SJSA1 (cell line): ENCODE measurements at regions not wholly inside any gene's neighbourhood (a gene's known extent, or its start where the extent isn't known, plus 50 kb on each side); places are given as distances from the start of the nearest gene placed in this dataset.

Source experiments
- DNase-seq, 2 experiments: peaks; one replicate each; pipeline ENCODE4 v3.0.0-alpha.2; 2015 to 2020; ENCODE audit warnings: low spot score in 2 of 2, low read depth in 1 of 2
- H3K27ac ChIP-seq: fragments of 250-450 bp; sonication (Bioruptor Pico); 2 replicates; pipeline ENCODE4 v1.5.1; 2020; ENCODE audit warnings: mild to moderate bottlenecking, moderate library complexity
- H3K27me3 ChIP-seq: fragments of 250-450 bp; sonication (Bioruptor Pico); replicated peaks from 2 replicates; pipeline ENCODE4 v1.5.1; 2020; ENCODE audit warnings: mild to moderate bottlenecking, moderate library complexity
- H3K36me3 ChIP-seq: fragments of 250-450 bp; sonication (Bioruptor Pico); 2 replicates; pipeline ENCODE4 v1.5.1; 2020; ENCODE audit warnings: mild to moderate bottlenecking
- H3K4me1 ChIP-seq: fragments of 250-450 bp; sonication (Bioruptor Pico); replicated peaks from 2 replicates; pipeline ENCODE4 v1.6.1; 2021; ENCODE audit warnings: mild to moderate bottlenecking
- H3K4me3 ChIP-seq: fragments of 250-450 bp; sonication (Bioruptor Pico); 2 replicates; pipeline ENCODE4 v1.5.1; 2020; ENCODE audit warnings: mild to moderate bottlenecking
- H3K9me3 ChIP-seq: fragments of 250-450 bp; sonication (Bioruptor Pico); replicated peaks from 2 replicates; pipeline ENCODE4 v1.5.1; 2020; ENCODE audit warnings: mild to moderate bottlenecking

- no peaks in the 10 kb centered on the region for H3K9me3 ChIP-seq
- H3K27me3 ChIP-seq, result no peaks in the 10 kb centered on the region
- H3K4me1 ChIP-seq, result no peaks in the 10 kb centered on the region
- H3K36me3 ChIP-seq, result no peaks in the 10 kb centered on the region
- DNase-seq, result no peak
- no peak overlapping the region for H3K4me3 ChIP-seq
- H3K27ac ChIP-seq, result no peak overlapping the region
Observed at GRCh38 chr2:167388901-167389300, 500.6 kb downstream of the XIRP2 start.

GRCh38 chr2:167388497-167388896, 500.2 kb downstream of the XIRP2 start:
- no peak for DNase-seq
- H3K27ac ChIP-seq, result no peak overlapping the region
- H3K27me3 ChIP-seq, result no peaks in the 10 kb centered on the region
- H3K9me3 ChIP-seq, result no peaks in the 10 kb centered on the region
- no peak overlapping the region for H3K4me3 ChIP-seq
- no peaks in the 10 kb centered on the region for H3K36me3 ChIP-seq
- H3K4me1 ChIP-seq, result no peaks in the 10 kb centered on the region

GRCh38 chr2:167386694-167387093, 498.4 kb downstream of the XIRP2 start:
- H3K36me3 ChIP-seq, result no peaks in the 10 kb centered on the region
- DNase-seq, result no peak
- H3K4me3 ChIP-seq, result no peak overlapping the region
- H3K4me1 ChIP-seq, result no peaks in the 10 kb centered on the region
- no peak overlapping the region for H3K27ac ChIP-seq
- no peaks in the 10 kb centered on the region for H3K9me3 ChIP-seq
- no peaks in the 10 kb centered on the region for H3K27me3 ChIP-seq

GRCh38 chr2:167383610-167384194, 495.4 kb downstream of the XIRP2 start:
- H3K9me3 ChIP-seq, result no peaks in the 10 kb centered on the region
- DNase-seq, result no peak
- H3K4me1 ChIP-seq, result no peaks in the 10 kb centered on the region
- H3K27me3 ChIP-seq, result no peaks in the 10 kb centered on the region
- no peak overlapping the region for H3K4me3 ChIP-seq
- H3K36me3 ChIP-seq, result no peaks in the 10 kb centered on the region
- no peak overlapping the region for H3K27ac ChIP-seq

GRCh38 chr2:167381349-167381748, 493.1 kb downstream of the XIRP2 start:
- Histone ChIP-seq H3K4me3 (no peak overlapping the region), H3K27ac (no peak overlapping the region), H3K9me3 (no peaks in the 10 kb centered on the region), H3K36me3 (no peaks in the 10 kb centered on the region), H3K27me3 (no peaks in the 10 kb centered on the region), H3K4me1 (no peaks in the 10 kb centered on the region)
- no peak for DNase-seq

- H3K9me3 ChIP-seq, result no peaks in the 10 kb centered on the region
- no peak overlapping the region for H3K27ac ChIP-seq
- no peak for DNase-seq
- H3K4me3 ChIP-seq, result no peak overlapping the region
- H3K4me1 ChIP-seq, result no peaks in the 10 kb centered on the region
- no peaks in the 10 kb centered on the region for H3K27me3 ChIP-seq
- no peaks in the 10 kb centered on the region for H3K36me3 ChIP-seq
Observed at GRCh38 chr2:167380555-167380954, 492.3 kb downstream of the XIRP2 start.

GRCh38 chr2:167380094-167380493, 491.8 kb downstream of the XIRP2 start:
- Histone ChIP-seq H3K27ac (no peak overlapping the region), H3K4me1 (no peaks in the 10 kb centered on the region), H3K4me3 (no peak overlapping the region), H3K27me3 (no peaks in the 10 kb centered on the region), H3K36me3 (no peaks in the 10 kb centered on the region), H3K9me3 (no peaks in the 10 kb centered on the region)
- no peak for DNase-seq

- DNase-seq, result no peak
- Histone ChIP-seq H3K27me3 (no peaks in the 10 kb centered on the region), H3K4me3 (no peak overlapping the region), H3K27ac (no peak overlapping the region), H3K36me3 (no peaks in the 10 kb centered on the region), H3K9me3 (no peaks in the 10 kb centered on the region), H3K4me1 (no peaks in the 10 kb centered on the region)
Observed at GRCh38 chr2:167369083-167369482, 480.8 kb downstream of the XIRP2 start.

GRCh38 chr2:167368371-167368770, 480.1 kb downstream of the XIRP2 start:
- Histone ChIP-seq H3K4me1 (no peaks in the 10 kb centered on the region), H3K27ac (no peak overlapping the region), H3K4me3 (no peak overlapping the region), H3K27me3 (no peaks in the 10 kb centered on the region), H3K36me3 (no peaks in the 10 kb centered on the region), H3K9me3 (no peaks in the 10 kb centered on the region)
- DNase-seq, result no peak

GRCh38 chr2:167365216-167365615, 476.9 kb downstream of the XIRP2 start:
- H3K36me3 ChIP-seq, result no peaks in the 10 kb centered on the region
- no peaks in the 10 kb centered on the region for H3K27me3 ChIP-seq
- H3K4me3 ChIP-seq, result no peak overlapping the region
- no peaks in the 10 kb centered on the region for H3K4me1 ChIP-seq
- H3K9me3 ChIP-seq, result no peaks in the 10 kb centered on the region
- H3K27ac ChIP-seq, result no peak overlapping the region
- no peak for DNase-seq

- no peaks in the 10 kb centered on the region for H3K36me3 ChIP-seq
- H3K27me3 ChIP-seq, result no peaks in the 10 kb centered on the region
- H3K9me3 ChIP-seq, result no peaks in the 10 kb centered on the region
- no peak for DNase-seq
- no peak overlapping the region for H3K27ac ChIP-seq
- no peaks in the 10 kb centered on the region for H3K4me1 ChIP-seq
- no peak overlapping the region for H3K4me3 ChIP-seq
Observed at GRCh38 chr2:167361426-167361825, 473.1 kb downstream of the XIRP2 start.

GRCh38 chr2:167355821-167356220, 467.5 kb downstream of the XIRP2 start:
- no peak overlapping the region for H3K4me3 ChIP-seq
- H3K27ac ChIP-seq, result no peak overlapping the region
- no peaks in the 10 kb centered on the region for H3K27me3 ChIP-seq
- no peak for DNase-seq
- no peaks in the 10 kb centered on the region for H3K9me3 ChIP-seq
- no peaks in the 10 kb centered on the region for H3K4me1 ChIP-seq
- no peaks in the 10 kb centered on the region for H3K36me3 ChIP-seq

GRCh38 chr2:167353605-167354280, 465.5 kb downstream of the XIRP2 start:
- no peak overlapping the region for H3K27ac ChIP-seq
- no peaks in the 10 kb centered on the region for H3K4me1 ChIP-seq
- no peaks in the 10 kb centered on the region for H3K36me3 ChIP-seq
- no peaks in the 10 kb centered on the region for H3K9me3 ChIP-seq
- no peak overlapping the region for H3K4me3 ChIP-seq
- DNase-seq, result no peak
- H3K27me3 ChIP-seq, result no peaks in the 10 kb centered on the region; the same call in 1 of the 2 replicates

- Histone ChIP-seq H3K4me1 (no peaks in the 10 kb centered on the region), H3K27me3 (no peaks in the 10 kb centered on the region; the same call in 1 of the 2 replicates), H3K27ac (no peak overlapping the region), H3K4me3 (no peak overlapping the region), H3K36me3 (no peaks in the 10 kb centered on the region), H3K9me3 (no peaks in the 10 kb centered on the region)
- no peak for DNase-seq
Observed at GRCh38 chr2:167345559-167345958, 457.3 kb downstream of the XIRP2 start.

GRCh38 chr2:167342769-167343168, 454.5 kb downstream of the XIRP2 start:
- Histone ChIP-seq H3K27me3 (no peaks in the 10 kb centered on the region), H3K4me1 (no peaks in the 10 kb centered on the region), H3K4me3 (no peak overlapping the region), H3K27ac (no peak overlapping the region), H3K36me3 (no peaks in the 10 kb centered on the region), H3K9me3 (no peaks in the 10 kb centered on the region)
- no peak for DNase-seq
